ENCODE measurements at regions not wholly inside any gene's neighbourhood (a gene's known extent, or its start where the extent isn't known, plus 50 kb on each side); places are given as distances from the start of the nearest gene placed in this dataset.
"Not testable (repeated sequence)": the region's sequence is repeated elsewhere in the genome, so short reads cannot be mapped to it uniquely, and the experiment has no call there.

DNA sequence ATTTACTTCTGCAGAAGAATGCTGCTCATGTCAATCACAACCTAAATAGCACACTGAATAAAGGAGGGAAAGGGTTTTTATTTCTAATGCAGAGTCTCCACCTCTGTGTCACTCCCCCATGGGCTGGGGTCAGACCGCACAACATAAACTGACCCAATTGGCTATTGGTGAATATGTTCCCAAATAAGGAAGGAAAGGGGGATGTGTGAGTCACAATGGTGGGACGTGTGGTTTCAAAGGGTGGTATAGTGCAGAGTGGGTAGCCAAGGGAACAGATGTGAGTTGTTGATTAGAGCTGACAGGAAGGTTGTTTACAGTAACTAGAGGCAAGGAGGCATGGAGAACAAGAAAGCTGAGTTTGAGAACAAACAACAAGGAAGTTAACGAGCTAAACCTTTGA lies 491.8 kb downstream of the ZPLD1 start:
- DNase-seq: no peak

DNA sequence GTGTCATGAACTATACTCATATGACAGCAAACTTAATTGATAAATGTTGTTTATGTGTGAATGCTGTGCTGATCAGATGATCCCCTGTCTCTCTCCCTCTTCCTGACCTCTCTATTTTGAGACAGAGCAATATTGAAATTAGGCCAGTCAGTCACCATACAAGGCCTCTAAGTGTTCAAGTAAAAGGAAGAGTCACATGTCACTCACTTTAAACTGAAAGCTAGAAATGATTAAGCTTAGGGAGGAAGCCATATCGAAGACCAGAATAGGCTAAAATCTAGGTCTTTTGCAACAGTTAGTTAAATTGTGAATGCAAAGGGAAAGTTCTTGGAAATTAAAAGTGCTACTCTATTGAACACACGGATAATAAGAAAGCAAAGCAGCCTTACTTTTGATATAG lies 498.6 kb downstream of the ZPLD1 start:
- no peak for DNase-seq

DNA sequence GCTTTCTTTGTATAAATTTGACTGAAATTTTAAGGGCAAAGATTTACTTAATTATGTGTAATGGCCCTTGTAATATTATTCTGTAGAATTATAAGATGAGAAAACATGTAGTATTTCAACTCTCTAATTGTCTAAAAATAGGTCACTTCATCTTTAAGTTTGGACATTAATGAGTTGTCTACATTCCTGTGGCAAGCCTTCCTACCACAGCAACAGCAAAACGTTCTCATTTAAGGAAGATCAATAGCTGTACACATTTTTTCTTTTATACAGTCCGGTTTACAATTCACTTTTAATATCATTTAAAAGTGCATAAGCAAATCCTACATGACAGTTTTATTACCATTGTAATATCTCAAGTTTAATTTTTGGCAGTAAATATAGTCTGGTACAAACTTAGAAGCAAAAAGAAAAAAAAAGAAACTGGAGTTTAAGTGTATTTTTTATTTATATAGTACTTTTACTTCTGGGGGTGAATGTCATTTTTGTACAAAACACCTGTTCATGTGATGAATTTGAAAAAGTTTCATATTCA lies 501.8 kb downstream of the ZPLD1 start:
- DNase-seq: no peak

DNA sequence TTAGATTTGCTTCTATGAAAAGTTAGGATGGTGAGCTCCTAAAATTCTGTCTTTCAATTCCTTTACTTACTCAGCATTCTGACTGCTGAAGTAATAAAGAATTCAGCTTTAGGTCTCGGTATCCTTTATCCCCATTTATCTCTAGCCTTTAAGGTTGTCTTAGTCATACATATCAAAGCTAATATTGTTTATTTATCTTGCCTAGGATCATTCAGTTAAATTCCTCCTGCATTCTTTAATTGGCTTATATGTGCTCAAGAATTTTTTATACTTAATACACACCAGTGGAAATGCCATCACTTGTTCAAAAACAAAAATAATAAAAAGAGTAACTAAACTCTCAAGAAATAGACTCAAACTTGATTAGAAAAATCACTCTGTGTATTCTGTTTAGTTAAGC lies 507.0 kb downstream of the ZPLD1 start:
- DNase-seq: no peak

DNA sequence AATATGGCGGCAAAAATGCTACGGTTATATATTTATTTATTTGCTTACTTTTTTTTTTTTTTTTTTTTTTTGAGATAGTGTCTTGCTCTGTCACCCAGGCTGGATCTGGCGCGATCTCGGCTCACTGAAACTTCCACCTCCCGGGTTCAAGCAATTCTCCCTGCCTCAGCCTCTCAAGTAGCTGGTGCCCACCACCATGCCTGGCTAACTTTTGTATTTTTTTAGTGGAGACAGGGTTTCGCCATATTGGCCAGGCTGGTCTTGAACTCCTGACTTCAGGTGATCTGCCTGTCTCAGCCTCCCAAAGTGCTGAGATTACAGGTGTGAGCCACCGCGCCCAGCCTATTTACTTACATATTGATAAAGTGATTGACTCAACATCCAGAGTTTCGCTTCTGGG lies 511.6 kb downstream of the ZPLD1 start:
- DNase-seq: not testable (repeated sequence)

DNA sequence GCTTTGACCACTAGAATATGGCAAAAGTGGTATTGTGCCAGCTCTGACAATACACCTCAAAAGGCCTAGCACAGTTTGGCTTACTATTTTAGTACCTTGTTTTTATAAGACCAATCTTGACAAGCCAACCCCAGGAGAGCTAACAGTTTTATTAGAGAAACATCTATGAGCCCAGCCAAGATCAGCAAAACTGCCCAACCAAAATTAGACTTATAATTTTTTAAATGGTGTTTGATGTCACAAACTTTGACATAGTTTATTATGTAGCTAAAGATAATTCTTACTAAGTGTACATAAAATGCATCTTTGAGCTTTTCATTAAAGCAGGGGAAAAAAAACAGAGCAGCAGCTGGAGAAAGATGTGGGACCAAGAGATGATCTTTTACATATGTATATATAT lies 537.5 kb downstream of the ZPLD1 start:
- no peak for DNase-seq

DNA sequence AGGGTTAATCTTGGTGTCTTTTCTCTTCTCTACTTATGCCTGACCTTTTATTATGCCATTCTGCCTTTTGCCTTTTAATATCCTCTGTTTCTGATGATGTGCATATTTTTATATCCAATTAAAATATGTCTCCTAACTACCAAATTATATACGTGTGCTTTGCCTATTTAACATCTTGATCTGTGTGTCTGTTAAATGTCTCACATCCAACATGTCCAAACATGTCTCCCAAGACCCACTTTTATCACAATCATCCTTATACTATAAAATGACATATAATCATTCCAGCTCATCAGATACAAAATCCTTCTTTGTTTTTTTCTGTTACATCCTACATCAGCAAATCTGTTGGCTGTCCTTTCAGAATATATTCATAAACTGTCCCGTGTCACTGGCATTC lies 539.5 kb downstream of the ZPLD1 start:
- DNase-seq: no peak

DNA sequence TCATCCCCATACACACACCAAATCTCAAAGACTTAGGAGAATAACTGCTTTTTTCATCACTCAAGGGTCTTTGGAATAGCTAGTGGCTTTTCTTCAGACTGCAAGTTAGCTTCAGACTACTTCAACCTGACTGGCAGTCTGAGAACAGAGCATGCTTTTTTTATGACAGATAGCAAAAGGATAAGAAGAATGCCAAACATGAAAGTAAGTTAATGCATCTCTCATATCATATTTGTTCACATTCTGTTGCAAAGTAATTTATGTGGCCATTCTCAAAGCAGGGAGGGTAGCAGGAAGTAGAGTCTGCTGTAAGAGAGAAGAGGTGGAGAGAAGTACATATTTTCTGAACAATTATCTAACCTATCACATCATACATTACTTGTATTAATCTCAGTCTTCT lies 544.4 kb downstream of the ZPLD1 start:
- DNase-seq: no peak

DNA sequence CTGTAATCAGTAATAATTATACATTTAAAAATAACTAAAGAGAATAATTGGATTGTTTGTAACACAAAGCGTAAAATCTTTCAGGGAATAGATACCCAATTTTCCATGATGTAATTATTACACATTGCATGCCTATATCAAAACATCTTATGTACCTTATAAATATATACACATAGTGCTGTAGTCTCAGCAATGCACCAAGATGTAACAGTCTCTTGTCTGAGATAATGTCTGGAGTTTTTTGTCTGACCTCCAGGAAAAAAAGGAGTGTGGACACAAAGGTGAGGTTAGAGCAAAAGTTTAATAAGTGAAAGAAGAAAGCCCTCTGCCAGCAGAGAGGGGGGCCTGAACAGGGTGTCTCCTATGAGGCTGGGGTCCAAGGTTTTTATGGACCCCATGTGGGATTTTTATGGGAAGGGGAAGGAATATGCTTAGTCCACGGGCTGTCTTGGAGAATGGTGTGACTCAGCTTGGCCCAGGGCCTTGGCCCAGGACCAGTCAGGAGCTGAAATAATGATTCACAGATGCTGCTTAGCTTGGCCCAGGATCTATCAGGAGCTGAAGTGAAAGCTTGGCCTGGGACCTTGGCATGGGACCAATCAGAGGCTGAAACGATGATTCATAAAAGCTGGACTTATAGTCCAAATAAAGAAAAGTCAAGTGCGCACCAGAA lies 545.0 kb downstream of the ZPLD1 start:
- DNase-seq: no peak

DNA sequence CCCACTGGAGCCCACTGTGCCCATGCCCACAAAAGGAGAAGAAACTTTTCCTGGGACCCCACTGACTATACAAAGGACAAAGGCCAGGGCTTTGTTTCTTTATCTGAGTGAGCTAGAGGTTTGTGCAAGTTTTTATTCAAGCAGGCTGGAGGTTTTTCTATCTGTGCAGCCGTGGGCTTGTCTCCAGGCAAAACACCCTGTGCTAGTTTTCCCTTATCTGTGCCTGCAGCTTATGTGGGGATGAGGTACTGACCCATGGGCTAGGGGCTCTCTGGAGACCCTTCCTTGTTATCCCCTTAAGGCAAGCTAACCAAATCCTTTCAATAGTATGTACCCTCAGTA lies 545.5 kb downstream of the ZPLD1 start:
- no peak for DNase-seq

DNA sequence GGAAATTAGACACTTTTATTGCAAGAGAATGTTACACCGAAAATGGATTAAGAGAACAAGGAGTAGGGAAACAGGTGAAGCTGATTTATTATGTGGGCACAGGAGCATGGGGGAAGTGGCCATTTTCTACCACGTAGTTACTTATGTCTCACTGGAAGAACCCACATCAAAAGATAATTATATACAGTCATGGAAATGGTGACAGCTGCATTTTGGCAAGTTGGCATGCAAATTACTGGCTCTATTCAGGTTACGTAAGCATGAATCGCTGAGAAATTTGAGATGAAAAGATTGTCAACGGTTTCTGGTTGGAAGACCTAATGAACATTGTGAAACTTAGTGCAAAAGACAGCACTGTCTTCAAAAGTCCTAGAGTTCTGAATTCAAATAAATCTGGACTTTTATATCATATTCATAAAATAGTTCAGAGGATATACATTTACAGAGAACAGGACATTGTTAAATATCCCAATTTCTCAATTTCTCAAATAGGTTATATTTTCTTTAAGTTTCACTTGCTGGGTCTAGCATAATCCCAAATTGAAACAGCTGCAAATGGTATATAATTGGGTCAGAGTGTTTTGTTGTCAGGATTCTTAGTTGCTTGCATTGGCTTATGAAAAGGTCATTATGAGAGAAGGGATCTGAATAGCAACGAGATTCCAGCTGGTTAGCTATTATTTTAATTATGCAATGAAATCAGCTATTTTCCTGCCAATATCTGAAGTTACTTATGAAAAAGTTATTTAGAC lies 567.8 kb downstream of the ZPLD1 start:
- no peak for DNase-seq

DNA sequence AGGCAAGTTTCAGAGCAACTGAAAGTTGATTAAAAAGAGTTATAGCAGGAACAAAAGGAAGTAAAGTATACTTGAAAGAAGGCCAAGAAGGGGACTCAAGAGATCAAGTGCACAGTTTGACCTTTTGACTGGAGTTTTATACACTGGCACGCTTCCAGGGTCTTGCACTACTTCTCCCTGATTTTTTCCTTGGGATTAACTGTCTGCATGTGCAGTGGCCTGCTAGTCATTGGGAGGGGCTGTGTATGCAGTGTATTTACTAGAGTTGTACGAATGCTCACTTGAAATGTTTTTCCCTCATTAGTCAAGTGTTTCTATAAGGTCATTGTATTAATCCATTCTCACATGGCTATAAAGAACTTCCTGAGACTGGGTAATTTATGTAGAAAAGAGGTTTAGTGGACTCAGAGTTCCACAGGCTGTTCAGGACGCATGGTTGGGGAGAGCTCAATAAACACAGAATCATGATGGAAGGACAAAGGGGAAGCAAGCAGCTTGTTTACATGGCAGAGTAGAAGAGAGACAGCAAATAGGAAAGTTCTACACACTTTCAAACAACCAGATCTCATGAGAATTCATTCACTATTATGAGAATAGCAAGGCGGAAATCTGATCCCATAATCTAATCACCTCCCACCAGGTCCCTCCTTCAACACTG lies 571.8 kb downstream of the ZPLD1 start:
- no peak for DNase-seq

DNA sequence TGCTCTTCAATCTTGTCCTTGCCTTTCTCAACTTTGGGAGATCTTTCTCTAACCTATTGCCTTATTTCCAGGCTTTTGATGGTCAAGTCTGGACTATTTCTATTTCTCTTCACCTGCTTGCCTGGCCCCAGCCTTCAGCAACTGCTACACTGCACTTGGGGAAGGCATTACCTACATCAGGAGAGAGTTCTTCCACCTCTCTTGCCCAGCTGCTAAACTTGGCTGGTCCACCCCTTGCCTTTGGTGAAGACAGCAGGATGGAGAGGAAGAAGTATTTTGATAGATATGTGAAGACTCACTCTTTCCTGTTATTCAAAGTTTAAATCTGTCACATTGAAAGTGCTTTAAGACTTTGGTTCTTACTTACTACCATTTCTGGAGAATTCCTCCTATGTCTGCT lies 574.8 kb downstream of the ZPLD1 start:
- DNase-seq: no peak

DNA sequence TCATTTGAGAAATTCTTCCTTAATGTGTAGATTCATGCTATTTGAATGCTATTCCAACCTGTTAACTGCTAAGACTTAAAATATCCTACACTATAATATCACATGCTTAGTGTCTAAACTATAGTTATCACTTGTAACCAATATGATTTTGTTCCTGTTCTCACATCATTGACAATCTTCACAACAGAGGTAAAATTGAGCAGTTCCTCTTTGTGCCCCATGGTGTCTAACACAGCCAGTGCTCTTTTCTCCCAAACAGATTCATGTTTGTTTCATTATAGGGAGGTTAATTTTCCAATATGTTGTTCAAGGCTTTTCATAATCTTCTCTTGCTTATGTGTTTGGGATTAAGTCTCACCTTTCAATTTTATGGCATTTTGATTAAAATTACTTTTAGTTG lies 591.1 kb downstream of the ZPLD1 start:
- no peak for DNase-seq

DNA sequence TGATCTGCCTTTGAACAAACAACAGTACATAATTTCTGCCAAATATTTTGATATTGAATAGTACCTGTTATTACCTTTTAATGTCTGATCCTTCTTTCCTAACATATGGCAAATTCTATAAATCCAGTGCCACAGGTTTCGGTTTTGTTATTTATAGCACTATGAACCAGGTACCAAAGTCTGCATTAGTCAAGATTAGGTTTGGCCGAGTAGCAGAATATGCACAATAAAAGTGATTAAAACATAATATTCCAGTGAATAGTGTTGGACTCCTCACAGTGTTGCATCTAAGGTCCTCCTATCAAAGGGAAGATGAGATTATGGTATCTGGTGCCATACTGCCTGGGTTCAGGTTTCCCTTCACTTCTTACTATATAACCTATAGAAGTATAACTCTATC lies 599.0 kb downstream of the ZPLD1 start:
- DNase-seq: no peak

DNA sequence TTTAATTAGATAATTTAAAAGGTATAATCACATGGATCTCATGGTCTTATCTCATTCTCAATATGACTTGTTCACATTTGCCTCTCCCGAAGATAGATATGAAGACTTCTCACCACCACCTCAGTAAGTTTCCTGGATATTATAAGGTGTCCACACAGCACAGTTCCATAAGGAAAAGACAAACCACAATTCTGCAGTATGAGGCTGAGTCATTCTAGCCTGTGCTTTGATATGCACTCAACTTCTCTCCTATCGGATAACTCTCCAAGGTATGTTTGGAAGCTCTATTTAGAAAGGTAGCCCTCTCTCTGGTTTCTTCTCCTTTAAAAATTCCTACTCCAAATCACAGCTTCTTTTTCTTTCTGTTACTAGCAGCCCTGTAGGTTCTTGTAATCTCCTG lies 612.8 kb downstream of the ZPLD1 start:
- peak in 1 of 3 donors; percentile 10 for DNase-seq

DNA sequence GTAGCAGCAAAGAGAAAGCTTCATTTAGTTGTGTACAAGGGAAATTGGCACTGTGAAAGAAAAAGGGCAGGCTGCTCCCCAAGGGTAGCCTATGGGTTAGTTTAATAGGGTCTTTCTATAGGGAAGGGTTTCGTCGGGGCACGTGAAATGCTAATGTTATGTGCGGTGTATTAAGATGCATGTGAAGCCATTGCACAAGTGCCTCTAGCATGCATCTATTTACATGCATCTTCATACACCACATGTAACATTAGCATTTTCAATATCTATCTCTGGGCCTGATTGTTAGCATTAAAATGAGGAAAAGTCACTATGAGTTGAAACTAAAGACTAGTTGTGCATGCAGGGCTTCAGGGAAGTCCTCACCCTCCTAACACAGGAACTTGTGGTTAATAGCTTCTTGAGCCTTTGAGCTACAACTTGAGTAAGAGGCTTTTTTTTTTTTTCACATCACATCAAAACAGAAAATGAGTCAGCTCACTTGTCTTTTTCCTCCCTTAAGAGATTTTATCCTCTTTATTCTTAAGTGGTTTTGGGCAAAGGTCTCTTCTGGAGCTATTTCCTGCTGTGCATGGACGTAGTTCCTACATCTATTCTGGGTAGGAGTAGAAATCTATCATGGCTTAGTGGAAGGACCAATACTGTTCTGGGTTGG lies 613.4 kb downstream of the ZPLD1 start:
- peak; percentile 54 to 80 (median 79) for DNase-seq

DNA sequence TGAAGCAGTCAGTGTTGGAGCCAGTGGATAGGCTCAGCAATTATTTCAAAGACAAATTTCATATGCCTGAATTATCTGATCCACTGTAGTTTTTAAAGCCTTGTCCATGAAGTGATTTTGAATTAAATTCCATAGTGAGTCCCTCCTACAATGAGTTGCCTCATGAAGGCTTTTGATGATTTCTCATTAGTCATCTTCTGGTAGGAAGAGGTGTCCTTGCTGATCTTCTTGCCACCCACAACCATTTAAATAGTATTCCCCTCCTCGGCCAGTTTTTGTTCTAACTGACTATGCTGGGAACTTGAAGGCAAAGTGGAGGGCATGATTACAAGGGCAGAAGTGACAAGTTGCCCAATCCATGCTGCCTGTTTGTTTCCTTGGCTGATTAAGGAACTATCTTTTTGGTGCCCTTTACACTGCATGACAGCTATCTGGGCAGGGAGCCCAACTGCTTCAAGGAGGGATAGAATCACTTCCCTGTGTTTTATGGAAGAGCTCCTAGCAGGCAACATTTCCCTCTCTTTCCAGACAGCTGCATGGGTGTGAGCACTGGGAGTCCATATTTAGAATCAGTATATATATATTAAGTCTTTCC lies 617.5 kb downstream of the ZPLD1 start:
- DNase-seq: peak; percentile 78 to 92 (median 90)

DNA sequence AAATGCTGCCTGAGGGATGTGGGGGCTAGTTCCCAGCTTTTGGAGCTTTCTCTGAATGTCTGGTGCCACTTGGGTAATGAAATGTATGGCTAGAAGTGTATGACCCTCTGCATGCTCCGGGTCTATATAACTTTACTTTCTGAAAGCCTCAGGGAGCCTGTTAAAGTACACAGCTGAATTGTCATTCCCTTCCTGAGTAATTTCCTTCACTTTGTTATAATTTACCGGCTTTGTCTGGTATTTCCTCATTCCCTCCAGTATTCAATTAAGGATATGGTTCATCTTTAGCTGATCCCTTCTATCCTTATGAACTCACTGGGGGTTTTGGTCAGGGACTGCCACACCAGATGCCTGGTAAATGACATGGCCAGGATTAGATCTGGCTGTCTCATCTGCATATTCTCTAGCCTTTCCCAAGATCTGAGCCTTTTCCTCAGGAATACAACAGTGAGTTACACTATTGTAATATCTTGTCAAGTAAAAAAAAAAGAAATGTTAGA lies 620.3 kb downstream of the ZPLD1 start:
- no peak for DNase-seq

DNA sequence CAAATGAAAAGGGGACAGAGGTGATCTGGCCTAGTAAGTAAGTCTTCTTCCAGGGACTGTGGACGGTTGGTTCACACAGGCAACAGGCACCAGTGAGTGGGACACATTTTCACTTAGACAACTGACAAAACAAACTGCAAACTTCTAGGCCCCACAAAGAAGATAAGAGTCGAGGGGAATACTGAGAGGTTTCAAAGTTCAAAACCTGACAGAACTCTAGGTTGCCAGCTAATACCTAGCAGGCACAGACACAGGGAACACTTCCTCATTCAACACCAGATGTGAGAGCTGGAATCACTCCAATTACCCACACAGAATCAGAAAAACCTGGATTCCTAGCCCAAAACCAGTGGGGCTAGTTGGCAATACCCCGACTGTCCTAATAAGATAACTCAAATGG lies 621.7 kb downstream of the ZPLD1 start:
- DNase-seq: no peak

DNA sequence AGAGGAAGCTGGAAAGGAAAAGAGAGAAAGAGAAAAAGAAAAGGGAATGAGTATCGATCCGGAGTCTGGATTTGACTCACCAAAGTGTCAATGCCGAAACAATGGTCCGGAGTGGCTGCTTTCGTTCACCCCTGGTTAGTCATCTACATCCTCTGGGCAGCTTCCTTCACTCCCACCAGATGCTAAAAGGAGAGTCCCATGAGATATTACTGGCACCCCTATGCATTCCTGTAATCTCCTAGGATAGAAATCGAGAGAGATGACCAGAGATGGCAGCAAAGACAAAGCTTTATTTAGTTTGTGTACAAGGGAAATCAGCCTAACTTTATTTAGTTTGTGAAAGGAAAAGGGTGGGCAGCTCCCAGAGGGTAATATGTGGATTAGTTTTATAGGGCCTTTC lies 622.2 kb downstream of the ZPLD1 start:
- DNase-seq: no peak

DNA sequence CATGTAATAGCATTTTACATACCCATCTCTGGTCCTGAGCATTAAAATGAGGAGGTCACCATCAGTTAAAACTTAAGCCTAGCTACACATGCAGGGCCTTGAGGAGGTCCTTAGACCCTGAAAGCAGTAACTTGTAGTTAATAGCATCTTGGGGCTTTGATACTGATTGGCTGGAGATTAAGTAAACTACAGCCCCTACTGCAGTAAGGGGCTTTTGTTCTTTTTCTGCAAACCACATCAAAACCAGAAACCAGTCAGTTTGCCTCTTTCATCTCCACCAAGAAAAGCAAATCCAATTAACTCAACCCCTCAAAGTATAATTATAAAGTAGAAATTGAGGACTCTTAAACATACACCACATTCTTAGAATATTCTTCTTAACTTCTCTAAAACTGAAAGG lies 622.7 kb downstream of the ZPLD1 start:
- DNase-seq: no peak

DNA sequence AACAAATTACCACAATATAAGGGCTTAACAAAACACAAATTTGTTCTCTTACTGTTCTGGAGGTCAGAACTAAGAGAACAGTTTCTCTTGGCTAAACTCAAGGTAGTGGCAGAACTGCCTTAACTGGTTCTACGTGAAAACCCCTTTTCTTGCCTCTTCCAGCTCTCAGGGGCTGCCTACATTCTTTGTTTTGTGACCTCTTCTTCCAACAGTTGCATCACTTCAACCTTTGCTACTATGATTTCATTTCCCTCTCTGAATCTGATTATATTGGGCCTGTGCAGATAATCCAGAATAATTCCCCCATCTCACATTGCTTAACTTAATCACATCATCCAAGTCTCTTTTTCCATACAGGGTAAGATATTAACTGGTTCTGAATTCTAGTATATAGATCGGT lies 624.6 kb downstream of the ZPLD1 start:
- DNase-seq: no peak

Measured in suppressor macrophage treated with lipopolysaccharide for 1 hour (primary cell).